ENCODE measurements at regions not wholly inside any gene's neighbourhood (a gene's known extent, or its start where the extent isn't known, plus 50 kb on each side); places are given as distances from the start of the nearest gene placed in this dataset.

DNA sequence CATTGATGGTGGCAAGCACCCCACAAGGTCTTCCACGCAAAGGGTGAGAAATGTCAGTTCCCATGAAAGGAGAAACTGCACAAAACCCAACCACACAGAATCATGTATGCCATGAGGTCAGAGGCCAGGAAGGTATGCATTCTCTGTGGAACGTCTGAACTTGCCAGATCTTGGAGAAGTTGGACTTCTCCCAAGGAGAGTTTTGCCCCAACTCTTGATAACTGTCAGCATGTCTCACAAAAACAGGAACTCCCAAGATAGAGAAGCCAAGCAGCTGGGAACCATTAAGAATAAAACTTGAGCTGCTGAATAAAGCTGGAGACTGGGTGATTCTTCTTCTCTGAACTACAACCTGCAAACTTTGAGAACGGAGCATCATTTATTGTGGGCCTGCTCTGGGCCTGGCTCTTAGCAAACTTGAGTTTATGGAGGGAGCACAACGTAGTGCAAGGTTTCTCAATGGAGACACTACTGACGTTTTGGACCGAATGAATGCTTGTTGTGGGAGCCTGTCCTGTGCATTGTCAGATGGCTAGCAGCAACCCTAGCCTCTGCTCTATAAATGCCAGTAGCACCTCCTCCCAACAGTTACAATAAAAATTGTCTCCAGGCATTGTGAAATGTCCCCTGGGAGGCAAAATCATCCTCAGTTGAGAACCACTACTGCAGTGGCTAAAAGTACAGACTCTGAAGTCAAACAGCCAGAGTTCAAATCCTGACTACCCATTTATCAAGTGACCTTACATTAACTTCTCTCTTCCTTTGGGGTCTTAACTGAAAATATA, 193.5 kb downstream of the ACTL7B start:
- TF ChIP-seq, protein P1, sequence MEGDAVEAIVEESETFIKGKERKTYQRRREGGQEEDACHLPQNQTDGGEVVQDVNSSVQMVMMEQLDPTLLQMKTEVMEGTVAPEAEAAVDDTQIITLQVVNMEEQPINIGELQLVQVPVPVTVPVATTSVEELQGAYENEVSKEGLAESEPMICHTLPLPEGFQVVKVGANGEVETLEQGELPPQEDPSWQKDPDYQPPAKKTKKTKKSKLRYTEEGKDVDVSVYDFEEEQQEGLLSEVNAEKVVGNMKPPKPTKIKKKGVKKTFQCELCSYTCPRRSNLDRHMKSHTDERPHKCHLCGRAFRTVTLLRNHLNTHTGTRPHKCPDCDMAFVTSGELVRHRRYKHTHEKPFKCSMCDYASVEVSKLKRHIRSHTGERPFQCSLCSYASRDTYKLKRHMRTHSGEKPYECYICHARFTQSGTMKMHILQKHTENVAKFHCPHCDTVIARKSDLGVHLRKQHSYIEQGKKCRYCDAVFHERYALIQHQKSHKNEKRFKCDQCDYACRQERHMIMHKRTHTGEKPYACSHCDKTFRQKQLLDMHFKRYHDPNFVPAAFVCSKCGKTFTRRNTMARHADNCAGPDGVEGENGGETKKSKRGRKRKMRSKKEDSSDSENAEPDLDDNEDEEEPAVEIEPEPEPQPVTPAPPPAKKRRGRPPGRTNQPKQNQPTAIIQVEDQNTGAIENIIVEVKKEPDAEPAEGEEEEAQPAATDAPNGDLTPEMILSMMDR (IDR thresholded peaks at IDR 0.05): no peak
- no peak for TF ChIP-seq POLR2A (IDR thresholded peaks at IDR 0.05)
- no peak for TF ChIP-seq POLR2AphosphoS5 (IDR thresholded peaks at IDR 0.05)
